ENCODE measurements at regions not wholly inside any gene's neighbourhood (a gene's known extent, or its start where the extent isn't known, plus 50 kb on each side); places are given as distances from the start of the nearest gene placed in this dataset.
A peak's percentile ranks its signal among the peaks of the same experiment; 100 is the strongest.

DNA sequence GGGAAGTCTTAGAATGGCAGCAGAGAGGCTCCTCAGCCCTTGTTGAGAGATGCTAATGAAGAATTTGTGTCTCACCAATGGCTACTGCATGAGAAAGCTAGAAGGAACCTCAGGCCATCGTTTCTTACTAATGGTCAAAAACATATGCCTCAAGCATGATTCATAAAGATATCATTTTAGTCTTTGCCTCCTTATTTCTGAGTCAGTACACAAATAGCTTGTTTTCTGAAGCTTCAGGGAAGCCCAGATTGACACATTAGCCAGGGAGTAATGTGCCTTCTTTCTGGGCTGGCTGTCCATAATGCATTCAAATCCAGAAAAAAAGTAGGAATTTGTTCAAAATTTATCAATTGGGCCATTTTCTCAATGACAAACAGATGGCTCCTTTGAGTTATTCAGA lies 169.4 kb upstream of the ZBED5 start:
- no peak for TF ChIP-seq CTCF (IDR thresholded peaks at IDR 0.05; ENCODE audit: poor library complexity, severe bottlenecking)
- no peaks in the 10 kb centered on the region for H3K36me3 ChIP-seq (ENCODE audit: low read depth)

DNA sequence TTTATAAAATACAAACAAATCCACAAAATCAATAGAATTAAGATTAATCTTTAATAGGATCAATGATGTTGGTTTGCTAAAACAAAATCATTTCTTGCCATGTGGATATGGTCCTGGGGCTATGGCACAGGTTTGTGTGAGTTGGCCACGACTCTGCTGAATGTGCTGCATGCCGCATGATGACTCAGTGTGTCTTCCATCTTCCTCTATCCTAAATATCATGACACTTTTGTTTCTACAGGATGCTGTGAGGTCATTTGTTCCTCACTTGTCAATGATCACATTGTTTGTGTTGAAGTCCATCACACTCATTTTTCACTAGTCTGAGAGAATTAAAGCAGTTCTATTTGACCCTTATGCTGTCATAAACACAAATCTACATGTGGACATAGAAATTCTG lies 167.2 kb upstream of the ZBED5 start:
- Histone ChIP-seq H3K4me3 (ENCODE audit: severe bottlenecking) (no peak overlapping the region), H3K36me3 (ENCODE audit: low read depth) (no peaks in the 10 kb centered on the region), H3K27me3 (ENCODE audit: insufficient read depth, poor library complexity, severe bottlenecking) (no peaks in the 10 kb centered on the region), H3K27ac (ENCODE audit: poor library complexity, severe bottlenecking) (no peak overlapping the region), H3K9me3 (ENCODE audit: severe bottlenecking) (no peaks in the 10 kb centered on the region), H3K4me1 (ENCODE audit: insufficient read depth, poor library complexity, severe bottlenecking) (no peaks in the 10 kb centered on the region)
- no peak for TF ChIP-seq CTCF (IDR thresholded peaks at IDR 0.05; ENCODE audit: poor library complexity, severe bottlenecking)
- no peak for DNase-seq (ENCODE audit: low spot score)
- ATAC-seq (ENCODE audit: low read depth) = no peak

More for the DNA sequence above, 169.4 kb upstream of the ZBED5 start:
- Histone ChIP-seq H3K4me3 (ENCODE audit: severe bottlenecking) (no peak overlapping the region), H3K9me3 (ENCODE audit: severe bottlenecking) (no peaks in the 10 kb centered on the region), H3K4me1 (ENCODE audit: insufficient read depth, poor library complexity, severe bottlenecking) (no peaks in the 10 kb centered on the region), H3K27ac (ENCODE audit: poor library complexity, severe bottlenecking) (no peak overlapping the region), H3K27me3 (ENCODE audit: insufficient read depth, poor library complexity, severe bottlenecking) (no peaks in the 10 kb centered on the region)
- DNase-seq (ENCODE audit: low spot score) = no peak
- ATAC-seq (ENCODE audit: low read depth) = peak; percentile 87

DNA sequence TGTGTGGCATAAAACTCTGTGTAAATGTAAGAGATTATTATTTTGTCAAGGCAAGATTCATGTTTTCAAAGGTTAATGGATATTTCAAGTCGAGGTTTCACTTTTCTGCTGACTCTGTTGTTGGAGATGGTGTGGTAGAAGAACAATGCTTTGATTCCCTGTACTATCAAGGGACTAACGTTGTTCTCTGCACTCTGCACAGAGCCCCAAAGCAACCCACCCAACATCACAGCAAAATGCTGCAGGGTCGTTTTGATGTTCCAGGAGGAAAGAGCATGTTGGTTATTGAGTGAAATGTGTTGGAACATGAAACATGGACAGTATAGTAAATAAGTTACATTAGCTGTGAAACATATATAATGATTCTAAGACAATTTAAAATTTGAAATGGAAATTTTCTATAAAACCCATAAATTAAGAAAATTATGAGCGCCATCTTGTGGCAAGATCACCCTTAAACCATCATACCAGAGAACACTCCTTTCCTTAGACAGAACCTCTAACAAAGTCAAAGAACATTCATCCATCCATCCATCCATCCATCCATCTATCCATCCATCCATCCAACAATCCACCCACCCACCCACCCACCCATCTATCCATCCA lies 164.4 kb upstream of the ZBED5 start:
- no peaks in the 10 kb centered on the region for H3K9me3 ChIP-seq (ENCODE audit: severe bottlenecking)
- DNase-seq (ENCODE audit: low spot score) (no peak), ATAC-seq (ENCODE audit: low read depth) (no peak)
- no peaks in the 10 kb centered on the region for H3K4me1 ChIP-seq (ENCODE audit: insufficient read depth, poor library complexity, severe bottlenecking)
- H3K36me3 ChIP-seq (ENCODE audit: low read depth) = no peaks in the 10 kb centered on the region
- peak; percentile 48 for TF ChIP-seq CTCF (IDR thresholded peaks at IDR 0.05; ENCODE audit: poor library complexity, severe bottlenecking)
- no peaks in the 10 kb centered on the region for H3K27me3 ChIP-seq (ENCODE audit: insufficient read depth, poor library complexity, severe bottlenecking)
- H3K4me3 ChIP-seq (ENCODE audit: severe bottlenecking) = no peak overlapping the region
- no peak overlapping the region for H3K27ac ChIP-seq (ENCODE audit: poor library complexity, severe bottlenecking)

GRCh38 chr11:11021563-11021962 lies 163.7 kb upstream of the ZBED5 start:
- Histone ChIP-seq H3K4me1 (ENCODE audit: insufficient read depth, poor library complexity, severe bottlenecking) (no peaks in the 10 kb centered on the region), H3K27ac (ENCODE audit: poor library complexity, severe bottlenecking) (no peak overlapping the region), H3K9me3 (ENCODE audit: severe bottlenecking) (no peaks in the 10 kb centered on the region), H3K4me3 (ENCODE audit: severe bottlenecking) (no peak overlapping the region), H3K36me3 (ENCODE audit: low read depth) (no peaks in the 10 kb centered on the region), H3K27me3 (ENCODE audit: insufficient read depth, poor library complexity, severe bottlenecking) (no peaks in the 10 kb centered on the region)
- ATAC-seq (ENCODE audit: low read depth) = no peak
- TF ChIP-seq CTCF (IDR thresholded peaks at IDR 0.05; ENCODE audit: poor library complexity, severe bottlenecking) = no peak
- DNase-seq (ENCODE audit: low spot score) = no peak

- Histone ChIP-seq H3K4me1 (ENCODE audit: insufficient read depth, poor library complexity, severe bottlenecking) (no peaks in the 10 kb centered on the region), H3K4me3 (ENCODE audit: severe bottlenecking) (no peak overlapping the region), H3K36me3 (ENCODE audit: low read depth) (no peaks in the 10 kb centered on the region), H3K27ac (ENCODE audit: poor library complexity, severe bottlenecking) (no peak overlapping the region), H3K9me3 (ENCODE audit: severe bottlenecking) (no peaks in the 10 kb centered on the region), H3K27me3 (ENCODE audit: insufficient read depth, poor library complexity, severe bottlenecking) (no peaks in the 10 kb centered on the region)
- ATAC-seq (ENCODE audit: low read depth) = no peak; the same call in 2 of the 3 replicates
- no peak for TF ChIP-seq CTCF (IDR thresholded peaks at IDR 0.05; ENCODE audit: poor library complexity, severe bottlenecking)
- no peak for DNase-seq (ENCODE audit: low spot score)
These were observed 162.9 kb upstream of the ZBED5 start for GRCh38 chr11:11020747-11021149.
